GM21360 (cell line): ENCODE measurements at regions not wholly inside any gene's neighbourhood (a gene's known extent, or its start where the extent isn't known, plus 50 kb on each side); places are given as distances from the start of the nearest gene placed in this dataset.

ENCODE experiments used
- ATAC-seq: cut with Tn5 transposase; IDR thresholded peaks from one replicate; pipeline ENCODE4 v1.9.1; 2021; ENCODE audit warnings: mild to moderate bottlenecking, moderate library complexity; ENCODE audit not compliant: unreplicated experiment

DNA sequence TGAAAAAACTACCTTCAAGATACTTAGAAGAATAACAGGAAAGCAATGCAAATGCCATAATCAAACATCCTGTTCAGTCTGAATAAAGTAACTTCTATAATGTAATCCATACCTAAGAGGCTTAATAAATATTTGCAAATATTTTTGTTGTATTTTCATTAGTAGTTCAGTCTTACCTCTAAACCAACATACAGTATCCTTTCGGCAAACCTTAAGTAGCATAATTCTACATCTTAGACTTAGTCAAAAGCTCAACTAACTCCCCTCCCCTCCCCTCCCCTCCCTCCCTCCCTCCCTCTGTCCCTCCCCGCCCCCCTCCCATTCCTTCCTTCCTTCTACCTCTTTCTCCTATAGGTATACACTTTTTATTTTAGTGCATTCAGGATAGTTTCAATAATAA is 1373.2 kb downstream of the SUCLG1 start:
- no peak for ATAC-seq

DNA sequence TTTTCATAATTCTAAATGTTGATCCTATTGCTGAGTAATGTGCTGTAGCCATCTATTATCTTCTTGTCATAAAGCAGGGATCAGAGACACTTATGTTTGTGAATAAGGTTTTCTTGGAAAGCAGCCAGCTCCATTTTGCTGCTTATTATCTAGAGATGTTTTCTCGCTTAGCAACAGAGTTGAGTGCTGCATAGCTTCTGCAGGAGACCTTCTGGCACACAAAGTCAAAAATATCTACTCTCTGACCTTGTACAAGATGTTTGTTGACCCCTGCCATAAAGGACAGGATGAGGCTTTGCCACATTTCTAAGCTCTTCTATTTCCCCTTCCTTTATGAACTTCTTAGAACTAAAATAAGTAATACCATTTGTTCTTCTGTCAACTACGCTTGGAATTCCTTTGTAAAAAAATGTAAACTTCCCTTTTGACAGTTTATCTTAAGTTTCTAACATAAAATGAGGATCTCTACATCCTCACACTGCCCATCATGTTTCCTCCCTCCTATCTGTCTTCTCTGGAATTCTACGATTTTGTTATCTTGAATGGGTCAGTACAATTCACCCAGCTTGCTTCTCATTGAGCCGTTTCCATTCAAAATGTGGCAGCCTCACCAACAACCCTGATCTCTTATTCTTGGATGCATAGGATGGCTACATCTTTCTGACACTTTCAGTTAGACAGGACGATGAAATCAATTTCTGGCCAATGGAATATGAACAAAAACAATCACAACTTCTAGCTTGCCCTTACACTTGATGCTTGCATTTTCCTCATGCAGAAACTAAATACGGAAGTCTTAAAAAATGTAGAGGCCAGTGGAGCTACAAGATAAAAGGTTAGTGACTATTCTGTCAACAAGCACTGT is 1377.0 kb downstream of the SUCLG1 start:
- ATAC-seq: no peak

DNA sequence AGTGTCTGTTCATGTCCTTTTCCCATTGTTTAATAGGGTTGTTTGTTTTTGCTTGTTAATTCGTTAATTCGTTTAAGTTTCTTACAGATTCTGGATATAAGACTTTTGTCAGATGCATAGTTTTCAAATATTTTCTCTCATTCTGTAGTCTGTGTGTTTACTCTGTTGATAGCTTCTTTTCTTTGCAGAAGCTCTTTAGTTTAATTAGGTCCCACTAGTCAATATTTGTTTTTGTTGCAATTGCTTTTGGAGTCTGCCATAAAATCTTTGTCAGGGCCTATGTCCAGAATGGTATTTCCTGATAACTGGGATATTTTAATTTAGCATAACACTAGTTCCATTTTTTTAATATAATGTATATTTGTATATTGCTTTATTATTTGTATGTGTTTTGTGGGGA is 1380.1 kb downstream of the SUCLG1 start:
- ATAC-seq: no peak

DNA sequence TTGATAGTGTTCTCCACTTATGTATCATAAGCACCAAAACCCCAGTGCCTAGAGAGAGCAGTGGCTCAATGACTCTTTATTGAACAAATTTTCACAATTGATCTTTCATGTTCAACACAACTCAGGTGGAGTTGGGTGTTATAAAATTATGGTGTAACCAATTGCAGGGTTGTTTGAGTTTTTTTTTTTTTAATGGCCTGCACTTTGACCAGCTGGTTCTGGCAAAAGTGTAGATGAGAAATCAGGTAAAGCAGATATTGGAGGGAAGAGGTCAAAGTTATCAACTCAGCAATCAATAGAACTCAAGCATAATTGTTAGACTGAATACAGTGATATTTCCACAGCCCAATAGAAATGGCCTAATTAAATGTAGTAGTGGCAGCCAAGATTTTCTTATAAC is 1386.3 kb downstream of the SUCLG1 start:
- no peak for ATAC-seq

DNA sequence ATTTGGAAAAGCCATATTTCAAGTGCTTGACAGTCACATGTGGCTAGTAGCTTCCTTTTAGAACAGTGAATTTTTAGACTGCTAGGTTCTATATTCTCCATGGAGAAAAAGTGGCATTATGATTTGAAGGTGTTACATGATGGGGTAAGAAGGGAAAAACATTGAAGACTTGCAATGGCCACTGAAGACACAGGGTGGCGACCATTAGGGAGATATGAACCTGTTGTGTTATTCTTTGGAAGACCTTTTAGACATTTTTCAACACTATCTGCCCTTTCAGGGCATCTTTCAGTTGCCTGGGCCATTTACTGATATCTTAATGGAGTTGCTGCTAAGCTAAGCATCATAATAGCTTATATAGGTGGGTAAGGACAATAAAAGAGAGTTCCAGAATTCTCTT is 1387.2 kb downstream of the SUCLG1 start:
- ATAC-seq: no peak

DNA sequence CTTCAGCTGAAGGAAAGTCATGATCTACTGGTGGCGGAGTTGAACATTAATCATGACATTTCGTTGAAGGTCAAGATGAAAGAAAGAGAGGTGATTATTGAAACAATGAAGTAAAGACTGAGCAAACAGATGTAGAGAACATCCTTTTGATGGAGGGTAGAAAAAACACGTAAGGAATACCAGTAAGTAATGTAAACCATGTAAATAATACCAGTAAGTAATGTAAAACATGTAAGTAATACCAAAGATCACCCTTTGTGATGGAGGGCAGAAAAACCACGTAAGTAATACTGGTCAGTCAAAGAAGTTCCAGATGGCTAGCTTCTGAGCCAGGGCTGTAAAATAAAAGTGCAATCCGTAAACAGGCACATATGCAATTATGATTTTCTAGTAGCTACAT is 1387.7 kb downstream of the SUCLG1 start:
- no peak for ATAC-seq

DNA sequence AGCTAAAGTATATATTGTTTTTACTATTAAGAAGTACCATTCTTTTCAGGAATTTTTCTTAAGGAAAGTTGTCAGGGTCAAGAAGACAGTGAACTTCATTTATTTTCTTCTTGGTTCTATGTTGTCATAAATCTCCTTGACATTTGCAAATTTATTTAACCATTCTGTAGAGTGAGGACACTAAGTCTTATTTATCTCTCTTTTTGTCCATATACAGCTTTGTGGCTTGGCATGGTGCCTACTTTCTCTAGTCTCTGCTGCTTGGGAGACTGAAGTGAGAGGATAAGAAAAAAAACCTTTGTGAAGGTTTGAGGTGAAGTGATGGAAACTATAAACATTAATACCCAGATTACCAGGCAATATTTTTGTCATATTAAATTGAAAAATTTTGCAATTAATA is 1389.4 kb downstream of the SUCLG1 start:
- no peak for ATAC-seq

DNA sequence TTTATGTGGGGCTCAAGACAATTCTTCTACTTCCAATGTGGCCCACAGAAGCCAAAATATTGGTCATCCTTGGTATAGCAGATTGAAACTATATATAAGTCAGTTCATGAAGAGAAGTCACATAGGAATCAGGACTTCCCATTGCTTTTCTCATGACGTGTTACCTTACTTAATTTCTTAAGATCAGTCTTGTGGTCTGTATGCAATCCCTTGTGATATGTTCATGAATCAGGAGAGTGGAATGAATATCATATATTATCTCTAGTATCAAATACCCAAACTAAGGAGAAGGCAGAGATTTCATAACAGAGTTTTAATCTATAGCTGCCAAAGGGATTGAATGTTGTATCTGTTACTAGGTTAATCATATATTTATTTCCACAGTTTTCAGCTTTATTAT is 1390.4 kb downstream of the SUCLG1 start:
- no peak for ATAC-seq

DNA sequence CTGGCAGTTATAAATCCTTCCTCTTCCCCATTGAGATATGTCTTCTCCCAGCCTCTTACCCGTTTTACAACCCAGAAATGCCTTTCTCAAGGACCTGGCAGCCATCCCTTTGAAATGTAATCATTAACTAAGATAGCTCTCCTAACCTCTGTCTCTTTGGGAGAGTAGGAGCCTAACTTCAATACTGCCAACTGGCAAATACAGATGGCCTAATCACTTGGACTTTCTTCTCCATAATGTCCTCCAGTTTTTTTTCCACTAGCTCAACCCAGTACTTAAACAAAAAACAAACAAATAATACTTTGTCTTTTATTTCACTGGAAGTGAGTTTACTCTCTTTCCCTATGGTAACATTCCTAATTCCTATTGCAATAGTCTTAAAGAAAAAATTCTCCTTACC is 1391.1 kb downstream of the SUCLG1 start:
- no peak for ATAC-seq

DNA sequence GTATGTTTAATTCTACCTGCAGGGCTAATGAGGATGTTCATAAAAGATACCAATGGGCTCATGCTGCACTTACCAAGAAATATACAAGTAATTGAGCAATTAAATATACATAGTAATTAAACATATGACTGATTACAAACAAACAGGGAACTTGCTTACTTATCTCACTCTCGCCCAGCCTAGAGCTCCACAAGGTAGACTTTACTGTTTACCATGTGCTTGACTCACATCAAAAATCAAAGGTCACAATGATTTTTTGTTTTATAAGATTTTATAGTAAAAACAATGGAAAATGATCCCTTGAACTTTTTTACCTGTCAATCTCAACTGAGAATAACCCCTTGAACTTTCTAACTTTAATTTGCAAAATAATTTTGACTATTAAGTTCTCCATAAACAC is 1395.1 kb downstream of the SUCLG1 start:
- no peak for ATAC-seq

DNA sequence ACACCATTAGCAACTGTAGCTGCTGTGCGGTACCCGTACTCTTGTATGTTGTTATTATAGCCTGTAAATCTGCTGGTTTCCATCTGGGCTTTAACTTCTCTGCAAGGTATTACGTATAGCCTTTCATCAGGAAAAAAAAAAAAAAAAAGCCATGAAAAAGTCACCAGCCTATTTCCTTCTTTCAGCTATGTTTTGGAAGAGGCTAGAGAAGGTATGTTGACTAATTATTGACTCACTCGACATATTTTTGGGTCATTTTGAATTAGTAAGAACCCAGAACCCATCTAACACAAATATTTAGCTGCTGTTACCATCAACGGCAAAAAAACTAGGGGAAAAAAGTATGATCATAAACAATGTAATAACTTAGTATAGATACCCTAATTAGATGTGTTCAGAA is 1395.6 kb downstream of the SUCLG1 start:
- no peak for ATAC-seq

DNA sequence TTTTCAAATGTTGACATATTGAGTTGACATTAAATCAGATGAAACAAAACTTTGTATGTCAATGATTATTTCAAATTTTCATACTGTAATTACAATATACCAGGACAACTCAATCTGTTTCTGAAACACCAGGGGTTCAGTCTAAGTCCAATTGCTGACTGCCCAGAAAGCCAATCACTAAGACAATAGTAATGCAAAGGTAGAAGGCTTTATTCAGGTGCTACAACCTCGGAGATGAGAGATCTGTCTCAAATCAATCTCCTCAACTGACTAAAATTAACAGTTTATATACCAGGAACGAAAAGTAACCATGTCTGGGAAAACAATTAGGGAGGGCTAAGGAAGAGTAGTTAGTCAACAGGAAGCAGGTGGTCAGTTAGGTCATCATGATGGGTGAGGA is 1400.4 kb downstream of the SUCLG1 start:
- ATAC-seq: no peak

DNA sequence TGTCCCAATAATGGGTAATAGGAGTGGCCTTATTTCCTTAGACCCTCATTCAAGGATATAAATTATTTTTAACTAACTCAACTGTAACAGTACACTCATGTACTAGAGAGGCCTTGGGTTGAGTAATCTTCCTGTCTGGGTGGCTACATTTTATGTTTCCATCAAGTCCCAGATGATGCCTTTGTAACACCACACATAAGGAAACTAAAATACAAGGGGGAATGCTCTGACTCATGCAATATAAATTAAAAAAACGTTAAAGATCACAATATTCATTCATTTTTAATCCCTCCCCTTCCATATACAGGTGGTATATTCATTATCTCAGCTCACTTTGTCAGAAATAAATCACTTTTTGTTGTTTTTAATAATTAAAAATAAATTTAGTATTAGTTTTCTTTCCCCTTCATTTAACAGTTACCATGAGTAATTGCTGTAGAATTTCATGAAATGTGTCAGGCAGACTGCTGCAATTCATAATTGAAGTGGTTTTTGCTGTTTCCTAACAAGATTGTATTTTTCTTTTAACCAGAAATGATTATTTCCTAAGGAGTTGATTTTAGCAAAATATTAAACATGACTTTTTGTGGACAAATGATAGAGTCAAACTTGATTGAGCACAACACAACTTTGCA is 1403.6 kb downstream of the SUCLG1 start:
- no peak for ATAC-seq

DNA sequence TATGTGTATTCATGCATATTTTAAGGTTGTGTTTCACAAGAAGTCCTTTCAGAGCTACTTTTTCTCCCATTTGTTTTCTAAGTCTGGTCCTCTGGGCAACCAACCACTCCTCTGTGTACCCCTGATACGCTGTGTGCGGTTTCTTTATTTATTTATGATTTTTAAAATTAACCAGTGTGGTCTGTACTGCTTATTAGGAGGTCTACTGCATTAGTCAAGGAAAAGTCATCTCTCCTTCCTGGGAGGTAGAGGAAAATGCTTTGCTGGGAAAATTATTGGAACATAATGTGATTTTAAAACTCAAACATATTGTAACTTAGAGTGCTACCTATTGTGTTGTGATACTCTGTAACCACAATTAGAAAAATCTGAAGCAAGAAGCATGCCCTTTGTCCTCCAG is 1404.3 kb downstream of the SUCLG1 start:
- ATAC-seq: no peak

DNA sequence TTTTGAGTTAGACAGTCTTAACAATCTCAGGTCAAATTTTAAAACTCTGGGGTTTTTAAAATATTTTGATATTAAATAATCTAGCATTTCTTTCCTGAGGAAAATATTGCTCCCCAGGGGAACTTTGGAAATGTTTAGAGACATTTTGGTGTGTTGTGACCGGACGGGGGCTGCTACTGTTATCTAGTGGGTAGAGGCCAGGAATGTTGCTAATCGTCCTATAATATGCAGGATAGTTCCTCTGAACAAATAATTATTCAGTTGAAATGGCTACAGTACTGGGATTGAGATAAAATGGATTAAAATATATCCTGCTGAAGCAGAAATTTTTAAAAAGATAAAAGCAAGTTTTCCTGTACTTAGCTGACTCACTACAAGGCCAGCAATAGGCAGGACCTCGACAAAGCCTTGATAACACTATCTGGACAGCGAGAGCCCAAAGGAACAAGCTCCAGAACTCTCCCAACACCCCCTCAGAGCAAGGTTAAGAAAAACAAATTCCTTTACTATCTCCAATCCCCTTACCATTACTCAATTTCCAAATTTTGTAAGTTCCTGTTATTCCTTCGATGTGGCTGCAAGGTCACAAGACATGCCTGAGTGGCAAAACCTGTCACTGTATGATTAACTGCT is 1407.4 kb downstream of the SUCLG1 start:
- no peak for ATAC-seq

DNA sequence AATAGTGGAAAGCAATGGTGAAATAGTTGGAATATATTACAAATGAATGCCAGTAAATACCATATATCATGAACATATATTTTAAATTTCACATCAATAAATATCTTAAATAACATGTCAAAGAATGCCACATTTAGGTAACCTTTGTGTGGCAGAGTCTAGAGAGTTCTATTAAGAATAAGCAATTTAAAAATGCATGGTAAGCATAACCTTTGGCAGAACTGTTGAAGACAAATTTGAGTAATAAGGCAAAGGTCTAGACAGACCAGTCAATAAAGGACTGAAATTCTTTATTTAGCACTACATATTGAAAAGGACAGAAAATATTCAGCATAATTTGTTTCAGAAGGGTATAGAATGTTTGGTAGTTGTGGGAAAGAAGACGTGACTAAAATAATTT is 1417.0 kb downstream of the SUCLG1 start:
- no peak for ATAC-seq

DNA sequence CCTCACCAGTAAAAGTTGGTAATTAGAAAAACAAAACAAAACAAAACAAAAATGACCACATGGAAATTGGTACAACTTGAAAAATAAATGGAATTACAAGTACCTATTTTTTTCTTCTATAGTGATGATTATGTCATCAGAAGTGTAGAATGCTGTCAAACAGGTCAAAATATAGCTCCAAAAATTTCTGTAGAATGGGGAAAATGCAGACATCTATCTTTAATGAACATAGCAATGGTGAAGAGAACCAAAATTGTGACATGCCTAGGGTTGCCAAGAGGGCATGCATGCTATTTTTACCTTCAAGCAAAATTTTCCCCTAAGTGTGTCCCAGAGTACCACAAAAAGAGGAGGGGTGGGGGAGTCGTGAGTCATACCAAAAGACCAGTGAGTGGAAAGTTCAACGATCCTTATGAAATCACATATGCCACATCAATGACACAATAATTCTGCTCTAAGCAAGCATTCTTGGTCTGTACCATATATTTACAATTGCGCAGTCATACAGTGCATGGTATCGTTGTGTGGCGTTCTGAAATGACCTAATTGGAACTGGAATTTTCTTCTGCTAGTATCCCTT is 1436.4 kb downstream of the SUCLG1 start:
- no peak for ATAC-seq

DNA sequence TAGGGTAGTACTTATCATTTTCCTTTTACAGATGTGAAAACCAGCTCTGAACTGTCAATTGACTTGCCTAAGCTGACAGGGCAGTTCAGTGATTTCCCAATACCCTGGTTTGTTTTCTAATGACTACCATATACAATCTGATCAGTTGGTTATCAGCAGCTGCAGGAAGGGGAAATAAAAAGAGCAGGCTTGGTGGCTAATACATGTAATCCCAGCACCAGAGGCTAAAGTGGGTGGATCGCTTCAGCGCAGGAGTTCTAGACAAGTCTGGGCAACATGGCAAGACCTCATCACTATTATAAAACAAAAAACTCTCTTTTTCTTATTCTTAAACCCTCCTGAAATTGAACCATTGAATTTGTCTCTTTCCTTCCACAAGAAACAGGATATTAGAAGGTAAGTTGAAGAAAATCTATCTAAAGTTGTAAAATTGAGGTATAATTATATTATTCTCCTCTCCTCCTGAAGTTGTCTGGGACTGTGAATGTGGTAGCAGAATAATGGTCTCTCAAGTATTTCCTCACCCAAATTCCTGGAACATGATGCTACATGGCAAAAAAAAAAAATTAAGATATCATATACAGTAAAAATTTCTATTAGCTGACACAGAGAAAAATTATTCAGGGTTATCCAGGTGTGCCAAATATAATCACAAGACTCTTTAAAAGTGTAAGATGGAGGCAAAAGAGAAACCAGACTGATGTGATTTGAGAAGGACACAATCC is 1441.6 kb downstream of the SUCLG1 start:
- no peak for ATAC-seq

DNA sequence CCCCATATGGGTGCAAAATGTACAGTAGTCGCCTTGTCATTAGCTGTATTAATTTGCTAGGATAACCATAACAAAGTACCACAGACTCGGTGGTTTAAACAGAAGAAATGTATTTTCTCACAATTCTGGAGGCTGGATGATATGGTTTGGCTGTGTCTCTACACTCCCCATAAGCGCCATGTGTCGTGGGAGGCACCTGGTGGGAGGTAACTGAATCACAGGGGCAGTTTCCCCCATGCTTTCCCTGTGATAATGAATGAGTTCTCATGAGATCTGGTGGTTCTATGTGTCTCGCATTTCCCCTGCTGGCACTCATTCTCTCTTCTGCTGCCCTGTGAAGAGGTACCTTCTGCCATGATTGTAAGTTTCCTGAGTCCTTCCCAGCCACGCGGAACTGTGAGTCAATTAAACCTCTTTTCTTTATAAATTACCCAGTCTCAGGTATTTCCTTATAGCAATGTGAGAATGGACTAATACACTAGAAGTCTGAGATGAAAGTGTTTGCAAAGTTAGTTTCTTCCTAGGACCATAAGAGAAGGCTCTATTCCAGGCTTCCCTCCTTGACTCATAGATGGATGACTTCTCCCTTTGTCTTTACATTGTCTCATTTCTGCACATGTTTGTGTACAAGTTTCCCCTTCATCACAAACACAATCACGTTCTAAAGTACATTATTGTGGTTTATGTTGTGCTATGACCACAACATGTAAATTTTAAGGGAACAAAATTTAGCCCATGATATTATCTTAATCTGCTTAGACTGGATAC is 1442.6 kb downstream of the SUCLG1 start:
- ATAC-seq: no peak

DNA sequence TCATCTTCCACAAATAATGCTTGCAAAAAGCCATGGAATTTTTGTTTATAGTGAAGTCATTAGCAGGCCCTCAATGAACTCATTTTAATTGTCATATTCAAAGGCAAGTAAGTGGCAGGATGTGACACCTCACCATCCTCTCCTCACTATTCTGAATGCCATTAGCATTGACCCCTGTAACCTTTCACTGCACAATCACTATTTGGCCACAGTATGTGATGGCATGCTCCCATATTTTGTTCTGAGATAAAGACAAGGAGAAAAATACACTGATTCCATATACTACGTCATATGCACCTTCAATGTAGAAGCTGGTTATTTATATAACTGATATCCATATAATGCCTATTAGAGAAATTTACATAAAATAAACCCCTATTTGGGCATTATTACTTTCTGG is 1443.2 kb downstream of the SUCLG1 start:
- no peak for ATAC-seq
